Body of pancreas (tissue), 4 donors: ENCODE measurements at regions not wholly inside any gene's neighbourhood (a gene's known extent, or its start where the extent isn't known, plus 50 kb on each side); places are given as distances from the start of the nearest gene placed in this dataset.

Experiments used
- POLR2A ChIP-seq, 3 donors: fragments of 450-650 bp; IDR thresholded peaks; one replicate each; pipeline ENCODE4 v1.6.1; 2016; ENCODE audit warnings: antibody characterized with exemption in 3 of 3, mild to moderate bottlenecking in 2 of 3
- TF ChIP-seq, protein P1 (sequence below), 7 experiments: fragments of 450-650 bp in 4 of 7; fragments of 200-600 bp in 3 of 7; sonication (generic) in 3 of 7; IDR thresholded peaks; one replicate each; pipeline ENCODE4 v1.5.1; 2016 to 2019; ENCODE audit warnings: antibody characterized with exemption in 7 of 7

DNA sequence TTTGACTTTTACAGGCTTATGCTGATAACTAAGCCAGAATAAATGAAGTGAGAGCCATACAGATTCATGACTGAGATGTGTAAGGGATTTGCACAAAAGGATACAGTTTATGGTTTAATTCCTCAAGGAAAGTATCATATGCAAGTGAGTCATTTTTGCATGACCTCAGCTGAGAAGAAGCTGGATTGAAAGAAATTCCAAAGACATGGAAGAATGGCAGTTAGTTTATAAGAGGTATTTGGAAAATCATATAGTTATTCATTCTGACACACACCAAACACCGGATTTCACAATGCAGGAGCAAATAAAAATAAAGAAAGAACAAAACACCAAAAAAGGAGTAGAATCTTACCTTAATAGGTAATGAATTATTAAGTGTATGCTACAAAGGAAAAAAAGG lies 83.2 kb upstream of the RND3 start:
- TF ChIP-seq, protein P1, sequence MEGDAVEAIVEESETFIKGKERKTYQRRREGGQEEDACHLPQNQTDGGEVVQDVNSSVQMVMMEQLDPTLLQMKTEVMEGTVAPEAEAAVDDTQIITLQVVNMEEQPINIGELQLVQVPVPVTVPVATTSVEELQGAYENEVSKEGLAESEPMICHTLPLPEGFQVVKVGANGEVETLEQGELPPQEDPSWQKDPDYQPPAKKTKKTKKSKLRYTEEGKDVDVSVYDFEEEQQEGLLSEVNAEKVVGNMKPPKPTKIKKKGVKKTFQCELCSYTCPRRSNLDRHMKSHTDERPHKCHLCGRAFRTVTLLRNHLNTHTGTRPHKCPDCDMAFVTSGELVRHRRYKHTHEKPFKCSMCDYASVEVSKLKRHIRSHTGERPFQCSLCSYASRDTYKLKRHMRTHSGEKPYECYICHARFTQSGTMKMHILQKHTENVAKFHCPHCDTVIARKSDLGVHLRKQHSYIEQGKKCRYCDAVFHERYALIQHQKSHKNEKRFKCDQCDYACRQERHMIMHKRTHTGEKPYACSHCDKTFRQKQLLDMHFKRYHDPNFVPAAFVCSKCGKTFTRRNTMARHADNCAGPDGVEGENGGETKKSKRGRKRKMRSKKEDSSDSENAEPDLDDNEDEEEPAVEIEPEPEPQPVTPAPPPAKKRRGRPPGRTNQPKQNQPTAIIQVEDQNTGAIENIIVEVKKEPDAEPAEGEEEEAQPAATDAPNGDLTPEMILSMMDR (IDR thresholded peaks at IDR 0.05), result no peak
- TF ChIP-seq POLR2A (IDR thresholded peaks at IDR 0.05), result no peak
